Stimulated activated CD4-positive, alpha-beta T cell treated with anti-CD3 and anti-CD28 coated beads, Interleukin-12 subunit alpha, Interleukin-12 subunit beta, amount 100 ng/mL, for 48 hours (primary cell): ENCODE measurements at regions not wholly inside any gene's neighbourhood (a gene's known extent, or its start where the extent isn't known, plus 50 kb on each side); places are given as distances from the start of the nearest gene placed in this dataset.
"Not testable (repeated sequence)": the region's sequence is repeated elsewhere in the genome, so short reads cannot be mapped to it uniquely, and the experiment has no call there.

ENCODE experiments used
- DNase-seq, 3 donors: peaks; one replicate each; pipeline ENCODE4 v3.0.0-alpha.2; 2020; ENCODE audit warnings: low read depth in 2 of 3, low spot score in 1 of 3

- not testable (repeated sequence) for DNase-seq
These were observed 84.5 kb downstream of the IDS start for GRCh38 chrX:149420566-149420965.

- no peak for DNase-seq
These were observed 107.1 kb downstream of the IDS start for GRCh38 chrX:149398027-149398426.

- DNase-seq = no peak
These were observed 112.2 kb downstream of the IDS start for GRCh38 chrX:149392921-149393320.

- DNase-seq = no peak
These were observed 121.3 kb downstream of the IDS start for GRCh38 chrX:149383852-149384251.

GRCh38 chrX:149374751-149375150 is 130.4 kb downstream of the IDS start:
- DNase-seq = no peak

GRCh38 chrX:149372866-149373265 is 132.2 kb downstream of the IDS start:
- no peak for DNase-seq

- no peak for DNase-seq
These were observed 133.1 kb downstream of the IDS start for GRCh38 chrX:149371986-149372385.

GRCh38 chrX:149370097-149370496 is 135.0 kb downstream of the IDS start:
- no peak for DNase-seq

GRCh38 chrX:149365552-149365951 is 139.6 kb downstream of the IDS start:
- no peak for DNase-seq

- no peak for DNase-seq
These were observed 140.0 kb downstream of the IDS start for GRCh38 chrX:149365061-149365460.

- no peak for DNase-seq
These were observed 141.1 kb downstream of the IDS start for GRCh38 chrX:149363965-149364364.

- no peak for DNase-seq
These were observed 158.8 kb downstream of the IDS start for GRCh38 chrX:149346306-149346705.

- DNase-seq = no peak
These were observed 182.8 kb downstream of the IDS start for GRCh38 chrX:149322316-149322715.

GRCh38 chrX:149313871-149314371 is 191.2 kb downstream of the IDS start:
- DNase-seq = no peak

GRCh38 chrX:149312988-149313387 is 192.1 kb downstream of the IDS start:
- no peak for DNase-seq

- no peak for DNase-seq
These were observed 193.0 kb downstream of the IDS start for GRCh38 chrX:149312097-149312496.

GRCh38 chrX:149302705-149303104 is 202.4 kb downstream of the IDS start:
- no peak for DNase-seq

- DNase-seq = no peak
These were observed 207.0 kb downstream of the IDS start for GRCh38 chrX:149298111-149298510.

- no peak for DNase-seq
These were observed 209.0 kb downstream of the IDS start for GRCh38 chrX:149296092-149296491.

- peak; percentile 6 to 40 (median 10) for DNase-seq
These were observed 218.2 kb downstream of the IDS start for GRCh38 chrX:149286940-149287349.

GRCh38 chrX:149284616-149285015 is 220.5 kb downstream of the IDS start:
- no peak for DNase-seq

- DNase-seq = no peak
These were observed 221.3 kb downstream of the IDS start for GRCh38 chrX:149283853-149284252.

GRCh38 chrX:149282909-149283308 is 222.2 kb downstream of the IDS start:
- DNase-seq = no peak

- no peak for DNase-seq
These were observed 225.1 kb downstream of the IDS start for GRCh38 chrX:149280011-149280410.
